ENCODE measurements at regions not wholly inside any gene's neighbourhood (a gene's known extent, or its start where the extent isn't known, plus 50 kb on each side); places are given as distances from the start of the nearest gene placed in this dataset.

DNA sequence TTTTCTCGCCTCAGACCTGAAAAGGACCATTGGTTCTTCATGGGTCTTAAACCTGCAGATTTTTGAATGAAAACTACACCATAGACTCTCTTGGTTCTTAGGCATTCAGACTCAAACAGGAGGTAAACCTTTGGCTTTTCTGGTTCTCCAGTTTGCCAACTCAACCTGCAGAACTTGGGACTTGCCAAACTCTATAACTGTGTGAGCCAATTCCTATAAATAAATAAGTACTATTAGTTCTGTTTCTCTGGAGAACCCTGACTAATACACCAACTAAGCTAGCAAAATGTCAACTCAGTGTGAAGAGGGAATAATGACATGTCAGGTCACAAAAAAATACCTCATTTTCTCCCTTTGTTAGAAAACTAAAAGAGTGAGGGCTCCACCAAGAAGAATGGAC, 374.6 kb downstream of the RAB28 start:
- intact Hi-C loops (cut with DNase I): no loop called here
- 31 to 84% (median 69%) methylated on average over 1 of the region's 1 CpG for WGBS, 4 donors
- Histone ChIP-seq H3K9me3 (replicated peaks in 1 of 3) (no peaks in the 10 kb centered on the region), H3K4me3 (no peak overlapping the region), H3K4me1 (replicated peaks in 1 of 2) (no peaks in the 10 kb centered on the region), H3K27ac (no peak overlapping the region), H3K27me3 (no peaks in the 10 kb centered on the region), H3K36me3 (replicated peaks in 1 of 2) (no peaks in the 10 kb centered on the region)
- TF ChIP-seq, protein P1, sequence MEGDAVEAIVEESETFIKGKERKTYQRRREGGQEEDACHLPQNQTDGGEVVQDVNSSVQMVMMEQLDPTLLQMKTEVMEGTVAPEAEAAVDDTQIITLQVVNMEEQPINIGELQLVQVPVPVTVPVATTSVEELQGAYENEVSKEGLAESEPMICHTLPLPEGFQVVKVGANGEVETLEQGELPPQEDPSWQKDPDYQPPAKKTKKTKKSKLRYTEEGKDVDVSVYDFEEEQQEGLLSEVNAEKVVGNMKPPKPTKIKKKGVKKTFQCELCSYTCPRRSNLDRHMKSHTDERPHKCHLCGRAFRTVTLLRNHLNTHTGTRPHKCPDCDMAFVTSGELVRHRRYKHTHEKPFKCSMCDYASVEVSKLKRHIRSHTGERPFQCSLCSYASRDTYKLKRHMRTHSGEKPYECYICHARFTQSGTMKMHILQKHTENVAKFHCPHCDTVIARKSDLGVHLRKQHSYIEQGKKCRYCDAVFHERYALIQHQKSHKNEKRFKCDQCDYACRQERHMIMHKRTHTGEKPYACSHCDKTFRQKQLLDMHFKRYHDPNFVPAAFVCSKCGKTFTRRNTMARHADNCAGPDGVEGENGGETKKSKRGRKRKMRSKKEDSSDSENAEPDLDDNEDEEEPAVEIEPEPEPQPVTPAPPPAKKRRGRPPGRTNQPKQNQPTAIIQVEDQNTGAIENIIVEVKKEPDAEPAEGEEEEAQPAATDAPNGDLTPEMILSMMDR (IDR thresholded peaks at IDR 0.05): no peak
- no peak for TF ChIP-seq POLR2A (IDR thresholded peaks at IDR 0.05)
- no peak for DNase-seq

DNA sequence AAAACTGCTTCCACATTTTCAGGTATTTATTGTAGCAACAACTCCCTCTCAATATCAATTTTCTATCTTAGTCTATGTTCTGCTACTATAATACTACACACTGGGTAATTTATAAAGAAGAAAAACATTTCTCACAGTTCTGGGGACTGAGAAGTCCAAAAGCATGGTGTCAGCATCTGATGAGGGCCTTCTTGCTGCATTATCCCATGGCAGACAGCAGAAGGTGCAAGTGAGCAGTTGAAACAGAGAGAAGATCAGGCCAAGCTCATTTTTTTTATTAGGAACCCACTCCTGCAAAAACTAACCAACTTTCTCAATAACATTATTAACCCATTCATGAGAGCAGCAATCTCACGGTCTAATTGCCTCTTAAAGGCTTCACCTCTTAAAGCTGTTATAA, 376.0 kb downstream of the RAB28 start:
- Histone ChIP-seq H3K9me3 (replicated peaks in 1 of 3) (no peaks in the 10 kb centered on the region), H3K36me3 (replicated peaks in 1 of 2) (no peaks in the 10 kb centered on the region), H3K27me3 (no peaks in the 10 kb centered on the region), H3K27ac (no peak overlapping the region), H3K4me3 (no peak overlapping the region), H3K4me1 (replicated peaks in 1 of 2) (no peaks in the 10 kb centered on the region)
- intact Hi-C loops (cut with DNase I): no loop called here
- DNase-seq: no peak
- WGBS, 4 donors: 90 to 97% (median 93%) methylated on average over 1 of the region's 1 CpG
- no peak for TF ChIP-seq POLR2A (IDR thresholded peaks at IDR 0.05)
- TF ChIP-seq, protein P1 (IDR thresholded peaks at IDR 0.05): no peak

DNA sequence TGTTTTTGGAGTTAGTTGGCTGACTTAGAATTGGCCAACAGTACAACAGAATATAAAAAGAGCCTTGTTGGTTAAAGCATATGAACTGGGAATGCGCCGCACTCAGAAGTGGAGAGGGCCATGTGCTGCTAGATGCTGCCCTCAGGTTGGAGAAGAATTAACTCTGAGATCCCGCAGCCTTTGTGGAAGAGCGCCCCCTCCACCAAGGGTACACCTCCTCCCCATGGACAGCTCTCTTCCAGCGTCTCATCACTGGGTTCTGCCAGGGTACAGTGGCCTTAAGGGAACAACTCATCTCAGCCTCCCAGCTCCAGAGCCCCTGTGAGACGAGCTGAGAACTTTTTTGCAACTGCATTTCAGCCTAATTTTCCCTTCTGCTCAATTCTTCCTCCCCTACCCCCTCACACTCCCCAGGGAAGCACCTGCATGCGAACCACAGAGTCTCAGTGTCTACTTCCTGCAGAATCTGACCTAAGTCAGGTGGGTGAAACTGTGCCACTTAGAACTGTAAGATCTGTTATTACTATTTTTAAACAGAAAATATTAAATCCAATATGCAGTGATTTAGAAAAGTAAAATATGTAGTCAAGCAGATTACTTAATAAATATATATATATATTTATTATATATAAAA, 380.6 kb downstream of the RAB28 start:
- no peak for TF ChIP-seq POLR2A (IDR thresholded peaks at IDR 0.05)
- TF ChIP-seq, protein P1 (IDR thresholded peaks at IDR 0.05): no peak
- Histone ChIP-seq H3K27me3 (no peaks in the 10 kb centered on the region), H3K4me3 (no peak overlapping the region), H3K36me3 (replicated peaks in 1 of 2) (no peaks in the 10 kb centered on the region), H3K9me3 (replicated peaks in 1 of 3) (no peaks in the 10 kb centered on the region), H3K4me1 (replicated peaks in 1 of 2) (no peaks in the 10 kb centered on the region), H3K27ac (no peak overlapping the region)
- WGBS, 4 donors: 74 to 83% (median 79%) methylated on average over 7 of the region's 7 CpGs
- DNase-seq: no peak
- intact Hi-C loops (cut with DNase I): no loop called here

DNA sequence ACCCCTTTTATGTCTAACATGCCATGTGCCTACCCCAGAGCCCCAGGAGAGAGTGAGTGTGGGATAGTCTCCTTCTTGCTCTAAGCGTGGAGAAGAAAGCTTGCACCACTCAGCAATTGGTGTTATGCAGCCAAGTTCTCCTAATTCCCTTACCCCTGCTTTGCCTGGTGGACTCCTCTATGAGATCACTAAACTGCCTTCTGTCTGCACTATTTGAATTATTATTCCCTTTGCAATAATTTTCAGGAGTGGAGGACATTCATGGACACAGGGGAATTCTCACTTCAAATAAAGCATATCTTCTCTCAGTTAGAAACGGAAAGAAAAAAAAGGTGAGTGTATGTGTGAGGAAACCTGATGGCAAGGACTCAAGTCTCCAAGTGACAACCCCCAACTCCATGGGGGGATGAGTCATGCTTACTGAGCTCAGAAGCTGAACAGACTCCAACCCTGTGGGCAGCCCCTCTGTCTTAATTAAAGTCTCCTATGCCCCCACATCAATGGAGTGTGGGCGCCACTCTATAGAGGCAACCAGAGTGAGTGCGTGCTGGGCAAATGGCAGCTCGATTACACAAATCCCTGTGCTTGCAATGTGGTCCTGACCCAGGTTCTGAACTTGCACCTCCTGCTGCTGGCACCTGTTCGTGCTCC, 381.9 kb downstream of the RAB28 start:
- H3K27ac ChIP-seq: no peak overlapping the region
- TF ChIP-seq, protein P1 (IDR thresholded peaks at IDR 0.05): no peak
- no peak for TF ChIP-seq POLR2A (IDR thresholded peaks at IDR 0.05)
- no peak for DNase-seq
- H3K9me3 ChIP-seq (replicated peaks in 1 of 3): no peaks in the 10 kb centered on the region
- H3K27me3 ChIP-seq: no peaks in the 10 kb centered on the region
- intact Hi-C loops (cut with DNase I): no loop called here
- WGBS, 4 donors: 80 to 90% (median 83%) methylated on average over 6 of the region's 6 CpGs
- no peaks in the 10 kb centered on the region for H3K4me1 ChIP-seq (replicated peaks in 1 of 2)
- no peak overlapping the region for H3K4me3 ChIP-seq
- H3K36me3 ChIP-seq (replicated peaks in 1 of 2): no peaks in the 10 kb centered on the region
